GM18498 (cell line): ENCODE measurements at regions not wholly inside any gene's neighbourhood (a gene's known extent, or its start where the extent isn't known, plus 50 kb on each side); places are given as distances from the start of the nearest gene placed in this dataset.
"Not testable (repeated sequence)": the region's sequence is repeated elsewhere in the genome, so short reads cannot be mapped to it uniquely, and the experiment has no call there.

Source experiments
- ATAC-seq: cut with Tn5 transposase; IDR thresholded peaks from one replicate; pipeline ENCODE4 v1.9.1; 2021; ENCODE audit warnings: mild to moderate bottlenecking, moderate library complexity; ENCODE audit not compliant: unreplicated experiment

- not testable (repeated sequence) for ATAC-seq
These were observed 91.1 kb upstream of the KRAS start for GRCh38 chr12:25341877-25342276.

- ATAC-seq: no peak
These were observed 87.2 kb upstream of the KRAS start for GRCh38 chr12:25337916-25338315.

GRCh38 chr12:25332143-25332542 is 81.4 kb upstream of the KRAS start:
- ATAC-seq: peak; percentile 79

GRCh38 chr12:25328072-25328712 is 77.5 kb upstream of the KRAS start:
- ATAC-seq: no peak

GRCh38 chr12:25327321-25327720 is 76.6 kb upstream of the KRAS start:
- ATAC-seq: no peak

GRCh38 chr12:25326326-25326725 is 75.6 kb upstream of the KRAS start:
- ATAC-seq: no peak

GRCh38 chr12:25324861-25325260 is 74.1 kb upstream of the KRAS start:
- no peak for ATAC-seq

GRCh38 chr12:25323581-25323982 is 72.9 kb upstream of the KRAS start:
- no peak for ATAC-seq

GRCh38 chr12:25322918-25323531 is 72.3 kb upstream of the KRAS start:
- no peak for ATAC-seq

- ATAC-seq: no peak
These were observed 71.6 kb upstream of the KRAS start for GRCh38 chr12:25322351-25322750.

GRCh38 chr12:25321772-25322171 is 71.0 kb upstream of the KRAS start:
- ATAC-seq: no peak

- ATAC-seq: peak; percentile 70
These were observed 69.6 kb upstream of the KRAS start for GRCh38 chr12:25320123-25321006.

GRCh38 chr12:25319233-25319984 is 68.7 kb upstream of the KRAS start:
- no peak for ATAC-seq

- ATAC-seq: no peak
These were observed 66.8 kb upstream of the KRAS start for GRCh38 chr12:25317553-25317952.

- no peak for ATAC-seq
These were observed 64.7 kb upstream of the KRAS start for GRCh38 chr12:25315388-25315787.

GRCh38 chr12:25313266-25313990 is 62.7 kb upstream of the KRAS start:
- ATAC-seq: not testable (repeated sequence)

- no peak for ATAC-seq
These were observed 60.8 kb upstream of the KRAS start for GRCh38 chr12:25311506-25311905.

- ATAC-seq: not testable (repeated sequence)
These were observed 59.3 kb upstream of the KRAS start for GRCh38 chr12:25310071-25310470.

GRCh38 chr12:25308756-25309155 is 58.0 kb upstream of the KRAS start:
- no peak for ATAC-seq

GRCh38 chr12:25307818-25308217 is 57.1 kb upstream of the KRAS start:
- ATAC-seq: no peak
